Neural progenitor cell (in vitro differentiated cells): ENCODE measurements at regions not wholly inside any gene's neighbourhood (a gene's known extent, or its start where the extent isn't known, plus 50 kb on each side); places are given as distances from the start of the nearest gene placed in this dataset.
"Not testable (repeated sequence)": the region's sequence is repeated elsewhere in the genome, so short reads cannot be mapped to it uniquely, and the experiment has no call there.

Experiments
- DNase-seq: peaks from one replicate; pipeline ENCODE4 v3.0.0-alpha.2; 2016; ENCODE audit warnings: low spot score
- H2AFZ ChIP-seq: fragments of 200-600 bp; sonication (generic); replicated peaks from 2 replicates; pipeline ENCODE4 v1.6.1; 2016; ENCODE audit warnings: antibody characterized with exemption
- H3F3A ChIP-seq: fragments of 200-600 bp; sonication (generic); 2 replicates; pipeline ENCODE4 v1.6.1; 2016; ENCODE audit warnings: antibody characterized with exemption, low read depth
- H3K27ac ChIP-seq: fragments of 200-600 bp; sonication (generic); 2 replicates; pipeline ENCODE4 v1.5.1; 2016; ENCODE audit warnings: mild to moderate bottlenecking
- H3K27me3 ChIP-seq: fragments of 200-600 bp; sonication (generic); 2 replicates; pipeline ENCODE4 v1.6.1; 2016; ENCODE audit warnings: mild to moderate bottlenecking, moderate library complexity
- H3K36me3 ChIP-seq: fragments of 200-600 bp; sonication (generic); 2 replicates; pipeline ENCODE4 v1.5.1; 2016
- H3K4me1 ChIP-seq: fragments of 200-600 bp; sonication (generic); 2 replicates; pipeline ENCODE4 v1.6.1; 2016; ENCODE audit warnings: mixed run types
- H3K4me2 ChIP-seq: fragments of 200-600 bp; sonication (generic); 2 replicates; pipeline ENCODE4 v1.6.1; 2016
- H3K4me3 ChIP-seq: fragments of 200-600 bp; sonication (generic); 2 replicates; pipeline ENCODE4 v1.5.1; 2016
- H3K79me2 ChIP-seq: fragments of 200-600 bp; sonication (generic); 2 replicates; pipeline ENCODE4 v1.6.1; 2016; ENCODE audit warnings: low read depth
- H3K9ac ChIP-seq: fragments of 200-600 bp; sonication (generic); 2 replicates; pipeline ENCODE4 v1.6.1; 2016
- H3K9me3 ChIP-seq: fragments of 200-600 bp; sonication (generic); 2 replicates; pipeline ENCODE4 v1.5.1; 2016; ENCODE audit warnings: low read depth
- H4K20me1 ChIP-seq: fragments of 200-600 bp; sonication (generic); 2 replicates; pipeline ENCODE4 v1.6.1; 2016; ENCODE audit warnings: low read depth
- H3K27ac Mint-ChIP-seq: 3 replicates; pipeline ENCODE4 v1.8.0; 2021; ENCODE audit warnings: mixed read lengths
- H3K27me3 Mint-ChIP-seq: 2 replicates; pipeline ENCODE4 v1.8.0; 2022; ENCODE audit warnings: low read depth, mild to moderate bottlenecking, inconsistent platforms, moderate library complexity, mixed read lengths; ENCODE audit not compliant: insufficient read depth
- H3K36me3 Mint-ChIP-seq: 3 replicates; pipeline ENCODE4 v1.8.0; 2021; ENCODE audit warnings: mixed read lengths
- H3K4me1 Mint-ChIP-seq: 3 replicates; pipeline ENCODE4 v1.8.0; 2021; ENCODE audit warnings: mixed read lengths
- H3K4me3 Mint-ChIP-seq: 3 replicates; pipeline ENCODE4 v1.8.0; 2021; ENCODE audit warnings: mild to moderate bottlenecking, moderate library complexity, mixed read lengths
- H3K9me3 Mint-ChIP-seq: 3 replicates; pipeline ENCODE4 v1.8.0; 2020; ENCODE audit warnings: mixed read lengths
- EZH2 ChIP-seq: fragments of 200-600 bp; sonication (generic); IDR thresholded peaks from 2 replicates; pipeline ENCODE4 v1.6.1; 2017; ENCODE audit warnings: antibody characterized with exemption, mild to moderate bottlenecking, moderate library complexity
- EZH2phosphoT487 ChIP-seq: fragments of 200-600 bp; sonication (generic); IDR thresholded peaks from 2 replicates; pipeline ENCODE4 v1.6.1; 2017; ENCODE audit warnings: antibody characterized with exemption
- TF ChIP-seq, protein P1 (sequence below): fragments of 200-600 bp; sonication (generic); IDR thresholded peaks from 2 replicates; pipeline ENCODE4 v1.5.1; 2017; ENCODE audit warnings: antibody characterized with exemption, mild to moderate bottlenecking

DNA sequence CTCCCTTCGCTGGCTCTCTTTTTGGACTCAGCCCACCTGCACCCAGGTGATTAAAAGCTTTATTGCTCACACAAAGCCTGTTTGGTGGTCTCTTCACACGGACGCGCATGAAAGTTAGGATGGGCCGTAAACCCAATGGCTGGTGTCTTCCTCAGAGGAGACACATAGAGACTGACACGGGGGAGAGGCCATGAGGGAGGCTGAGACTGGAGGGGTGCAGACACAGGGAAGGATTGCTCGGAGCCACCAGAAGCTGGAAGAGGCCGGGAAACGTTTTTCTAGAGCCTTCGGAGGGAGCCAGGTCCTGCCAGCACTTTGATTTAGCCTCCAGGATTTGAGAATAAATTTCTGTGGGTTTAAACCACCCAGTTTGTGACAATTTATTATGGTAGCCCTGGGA lies 274.9 kb downstream of the AGTPBP1 start:
- H3K27ac Mint-ChIP-seq: no peak overlapping the region
- Histone ChIP-seq H4K20me1 (no peaks in the 10 kb centered on the region), H3K79me2 (no peaks in the 10 kb centered on the region), H3K27me3 (no peaks in the 10 kb centered on the region), H3K36me3 (no peaks in the 10 kb centered on the region), H3K4me2 (no peak overlapping the region), H2AFZ (peak overlapping the region; percentile 11), H3K27ac (no peak overlapping the region), H3F3A (no peaks in the 10 kb centered on the region), H3K9me3 (no peaks in the 10 kb centered on the region), H3K9ac (no peak overlapping the region), H3K4me1 (no peaks in the 10 kb centered on the region), H3K4me3 (no peak overlapping the region)
- DNase-seq: no peak
- peaks cover 2% of the 10 kb centered on the region for H3K4me1 Mint-ChIP-seq
- H3K36me3 Mint-ChIP-seq: no peaks in the 10 kb centered on the region
- TF ChIP-seq EZH2phosphoT487: no peak
- TF ChIP-seq EZH2: no peak
- H3K27me3 Mint-ChIP-seq: no peaks in the 10 kb centered on the region
- H3K9me3 Mint-ChIP-seq: no peaks in the 10 kb centered on the region
- H3K4me3 Mint-ChIP-seq: no peak overlapping the region

DNA sequence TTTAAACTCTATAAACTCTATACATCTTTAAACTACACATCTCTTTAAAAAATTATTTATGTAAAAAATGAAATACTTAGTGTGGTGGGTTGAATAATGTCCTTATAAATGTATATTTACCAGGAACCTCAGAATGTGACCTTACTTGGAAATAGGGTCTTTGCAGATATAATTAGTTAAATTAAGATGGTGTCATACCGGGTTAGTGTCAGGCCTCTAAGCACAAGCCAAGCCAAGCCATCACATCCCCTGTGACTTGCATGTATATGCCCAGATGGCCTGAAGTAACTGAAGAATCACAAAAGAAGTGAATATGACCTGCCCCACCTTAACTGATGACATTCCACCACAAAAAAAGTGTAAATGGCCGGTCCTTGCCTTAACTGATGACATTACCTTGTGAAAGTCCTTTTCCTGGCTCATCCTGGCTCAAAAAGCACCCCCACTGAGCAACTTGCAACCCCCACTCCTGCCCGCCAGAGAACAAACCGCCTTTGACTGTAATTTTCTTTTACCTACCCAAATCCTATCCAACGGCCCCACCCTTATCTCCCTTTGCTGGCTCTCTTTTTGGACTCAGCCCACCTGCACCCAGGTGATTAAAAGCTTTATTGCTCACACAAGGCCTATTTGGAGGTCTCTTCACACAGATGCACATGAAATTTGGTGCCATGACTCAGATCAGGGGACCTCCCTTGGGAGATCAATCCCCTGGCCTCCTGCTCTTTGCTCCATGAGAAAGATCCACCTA lies 283.5 kb downstream of the AGTPBP1 start:
- H4K20me1 ChIP-seq, H3K9me3 Mint-ChIP-seq, H3K4me3 ChIP-seq, H3K4me1 ChIP-seq, H3K9me3 ChIP-seq, H3K4me2 ChIP-seq, H3K27ac ChIP-seq, H3K4me3 Mint-ChIP-seq, H3F3A ChIP-seq, H3K27me3 Mint-ChIP-seq, H3K9ac ChIP-seq, H3K36me3 ChIP-seq, DNase-seq, H3K27me3 ChIP-seq, H3K4me1 Mint-ChIP-seq, H3K27ac Mint-ChIP-seq, H3K79me2 ChIP-seq, H2AFZ ChIP-seq, H3K36me3 Mint-ChIP-seq: not testable (repeated sequence)

DNA sequence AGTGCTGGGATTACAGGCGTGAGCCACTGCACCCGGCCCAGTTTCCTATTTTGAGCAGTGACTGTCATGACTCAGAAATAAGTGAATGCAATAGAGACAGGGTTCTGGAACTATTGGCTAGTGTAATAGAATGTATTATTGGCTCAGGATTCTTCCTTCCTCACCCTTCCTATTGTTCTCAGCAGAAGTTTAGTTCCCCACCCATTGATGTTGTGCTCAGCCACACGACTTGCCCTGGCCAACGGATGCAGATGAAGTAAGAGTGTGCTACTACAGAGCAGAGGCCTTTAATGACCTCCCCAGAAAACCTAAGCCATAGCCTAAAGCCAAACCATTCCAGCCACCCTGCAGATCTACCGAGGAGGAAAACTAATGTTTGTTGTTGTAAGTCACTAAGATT lies 287.9 kb downstream of the AGTPBP1 start:
- Histone ChIP-seq H3F3A (no peaks in the 10 kb centered on the region), H3K9ac (no peak overlapping the region), H3K79me2 (no peaks in the 10 kb centered on the region), H4K20me1 (no peaks in the 10 kb centered on the region), H3K9me3 (no peaks in the 10 kb centered on the region), H3K4me2 (no peak overlapping the region), H2AFZ (no peak overlapping the region), H3K27ac (no peak overlapping the region), H3K4me3 (no peak overlapping the region), H3K27me3 (no peaks in the 10 kb centered on the region), H3K36me3 (no peaks in the 10 kb centered on the region), H3K4me1 (no peaks in the 10 kb centered on the region)
- Mint-ChIP-seq H3K4me1 (no peaks in the 10 kb centered on the region), H3K4me3 (no peak overlapping the region), H3K27ac (no peak overlapping the region), H3K9me3 (peaks cover 9% of the 10 kb centered on the region), H3K27me3 (peaks cover 2% of the 10 kb centered on the region), H3K36me3 (no peaks in the 10 kb centered on the region)
- no peak for TF ChIP-seq EZH2
- no peak for TF ChIP-seq EZH2phosphoT487
- TF ChIP-seq, protein P1, sequence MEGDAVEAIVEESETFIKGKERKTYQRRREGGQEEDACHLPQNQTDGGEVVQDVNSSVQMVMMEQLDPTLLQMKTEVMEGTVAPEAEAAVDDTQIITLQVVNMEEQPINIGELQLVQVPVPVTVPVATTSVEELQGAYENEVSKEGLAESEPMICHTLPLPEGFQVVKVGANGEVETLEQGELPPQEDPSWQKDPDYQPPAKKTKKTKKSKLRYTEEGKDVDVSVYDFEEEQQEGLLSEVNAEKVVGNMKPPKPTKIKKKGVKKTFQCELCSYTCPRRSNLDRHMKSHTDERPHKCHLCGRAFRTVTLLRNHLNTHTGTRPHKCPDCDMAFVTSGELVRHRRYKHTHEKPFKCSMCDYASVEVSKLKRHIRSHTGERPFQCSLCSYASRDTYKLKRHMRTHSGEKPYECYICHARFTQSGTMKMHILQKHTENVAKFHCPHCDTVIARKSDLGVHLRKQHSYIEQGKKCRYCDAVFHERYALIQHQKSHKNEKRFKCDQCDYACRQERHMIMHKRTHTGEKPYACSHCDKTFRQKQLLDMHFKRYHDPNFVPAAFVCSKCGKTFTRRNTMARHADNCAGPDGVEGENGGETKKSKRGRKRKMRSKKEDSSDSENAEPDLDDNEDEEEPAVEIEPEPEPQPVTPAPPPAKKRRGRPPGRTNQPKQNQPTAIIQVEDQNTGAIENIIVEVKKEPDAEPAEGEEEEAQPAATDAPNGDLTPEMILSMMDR: no peak
- DNase-seq: no peak

DNA sequence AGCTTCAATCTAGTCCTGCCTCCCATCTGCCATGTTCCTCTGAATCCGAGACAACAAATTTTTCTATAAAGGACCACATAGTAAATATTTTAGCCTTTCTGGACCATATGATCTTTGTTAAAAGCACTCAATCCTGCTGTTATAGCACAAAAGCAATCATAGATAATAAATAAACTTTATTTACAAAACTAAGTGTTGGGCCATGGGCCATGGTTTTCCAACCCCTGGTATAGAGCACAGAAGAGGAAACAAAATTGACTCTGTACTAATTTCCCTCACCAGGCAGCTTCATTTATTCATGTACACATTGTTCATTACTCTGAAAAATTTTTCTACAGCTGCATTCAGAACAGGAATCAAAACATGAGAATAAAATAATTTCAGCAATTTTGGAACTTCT lies 288.9 kb downstream of the AGTPBP1 start:
- Histone ChIP-seq H3K4me2 (no peak overlapping the region), H3K27ac (no peak overlapping the region), H2AFZ (no peak overlapping the region), H3K36me3 (no peaks in the 10 kb centered on the region), H3F3A (no peaks in the 10 kb centered on the region), H3K4me1 (no peaks in the 10 kb centered on the region), H4K20me1 (no peaks in the 10 kb centered on the region), H3K4me3 (no peak overlapping the region), H3K27me3 (no peaks in the 10 kb centered on the region), H3K9ac (no peak overlapping the region), H3K79me2 (no peaks in the 10 kb centered on the region), H3K9me3 (no peaks in the 10 kb centered on the region)
- H3K9me3 Mint-ChIP-seq: peaks cover 10% of the 10 kb centered on the region
- no peak for DNase-seq
- TF ChIP-seq, protein P1: no peak
- no peaks in the 10 kb centered on the region for H3K36me3 Mint-ChIP-seq
- no peak overlapping the region for H3K4me3 Mint-ChIP-seq
- no peaks in the 10 kb centered on the region for H3K4me1 Mint-ChIP-seq
- H3K27me3 Mint-ChIP-seq: peaks cover 2% of the 10 kb centered on the region
- no peak overlapping the region for H3K27ac Mint-ChIP-seq
